GM12891 (cell line): ENCODE measurements at regions not wholly inside any gene's neighbourhood (a gene's known extent, or its start where the extent isn't known, plus 50 kb on each side); places are given as distances from the start of the nearest gene placed in this dataset.
"Not testable (repeated sequence)": the region's sequence is repeated elsewhere in the genome, so short reads cannot be mapped to it uniquely, and the experiment has no call there.

Source experiments
- POLR2A ChIP-seq: IDR thresholded peaks from 2 replicates; pipeline ENCODE4 v1.6.1; 2011; ENCODE audit warnings: low read depth, low read length, control low read depth
- POLR2AphosphoS5 ChIP-seq: IDR thresholded peaks from 2 replicates; pipeline ENCODE4 v1.6.1; 2011; ENCODE audit warnings: low read depth, low read length, control low read depth
- SPI1 ChIP-seq: IDR thresholded peaks from 2 replicates; pipeline ENCODE4 v1.6.1; 2011; ENCODE audit warnings: low read depth, low read length, control low read depth
- TAF1 ChIP-seq: IDR thresholded peaks from 2 replicates; pipeline ENCODE4 v1.6.1; 2011; ENCODE audit warnings: low read depth, low read length, control low read depth

DNA sequence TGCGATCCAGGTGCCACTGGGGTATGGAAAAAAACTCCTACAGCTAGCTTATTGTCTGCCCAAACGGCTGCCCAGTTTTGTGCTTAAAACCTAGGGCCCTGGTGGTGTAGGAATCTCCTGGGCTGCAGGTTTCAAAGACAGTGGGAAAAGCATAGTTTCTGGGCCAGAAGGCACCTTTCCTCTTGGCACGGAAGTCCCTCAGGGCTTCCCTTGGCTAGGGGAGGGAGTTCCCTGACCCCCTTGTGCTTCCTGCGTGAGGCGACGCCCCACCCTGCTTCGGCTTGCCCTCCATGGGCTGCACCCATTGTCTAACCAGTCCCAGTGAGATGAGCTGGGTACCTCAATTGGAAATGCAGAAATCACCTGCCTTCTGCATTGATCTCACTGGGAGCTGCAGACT is 135.0 kb downstream of the CXCL12 start:
- TF ChIP-seq POLR2A, SPI1, POLR2AphosphoS5, TAF1: not testable (repeated sequence)
